GM23338 (cell line): ENCODE measurements at regions not wholly inside any gene's neighbourhood (a gene's known extent, or its start where the extent isn't known, plus 50 kb on each side); places are given as distances from the start of the nearest gene placed in this dataset.
A peak's percentile ranks its signal among the peaks of the same experiment; 100 is the strongest.

Experiments
- ATAC-seq: fragments of 200-7000 bp; cut with Tn5 transposase; 3 replicates; pipeline ENCODE4 v1.9.1; 2020
- DNase-seq: peaks from one replicate; pipeline ENCODE4 v3.0.0-alpha.2; 2015; ENCODE audit warnings: low spot score
- H2AFZ ChIP-seq: fragments of 200-600 bp; sonication (generic); 2 replicates; pipeline ENCODE4 v1.8.0; 2016; ENCODE audit warnings: antibody characterized with exemption, mild to moderate bottlenecking, moderate library complexity
- H3F3A ChIP-seq: fragments of 200-600 bp; sonication (generic); replicated peaks from 2 replicates; pipeline ENCODE4 v1.8.0; 2017; ENCODE audit warnings: antibody characterized with exemption, mixed run types, low read depth
- H3K27ac ChIP-seq: fragments of 200-600 bp; sonication (generic); 2 replicates; pipeline ENCODE4 v1.6.1; 2016; ENCODE audit warnings: low read depth
- H3K27me3 ChIP-seq: fragments of 200-600 bp; sonication (generic); 2 replicates; pipeline ENCODE4 v1.8.0; 2016; ENCODE audit warnings: mild to moderate bottlenecking, mixed run types, moderate library complexity; ENCODE audit not compliant: insufficient read depth
- H3K36me3 ChIP-seq: fragments of 200-600 bp; sonication (generic); 2 replicates; pipeline ENCODE4 v1.8.0; 2016; ENCODE audit warnings: mild to moderate bottlenecking; ENCODE audit not compliant: insufficient read depth
- H3K4me1 ChIP-seq: fragments of 200-600 bp; sonication (generic); 2 replicates; pipeline ENCODE4 v1.8.0; 2016; ENCODE audit warnings: mild to moderate bottlenecking, moderate library complexity; ENCODE audit not compliant: insufficient read depth
- H3K4me2 ChIP-seq: fragments of 200-600 bp; sonication (generic); 2 replicates; pipeline ENCODE4 v1.7.1; 2017; ENCODE audit warnings: mixed run types
- H3K4me3 ChIP-seq: fragments of 200-600 bp; sonication (generic); 2 replicates; pipeline ENCODE4 v1.6.1; 2016; ENCODE audit warnings: mixed run types
- H3K79me2 ChIP-seq: fragments of 200-600 bp; sonication (generic); replicated peaks from 2 replicates; pipeline ENCODE4 v1.8.0; 2017; ENCODE audit warnings: mild to moderate bottlenecking; ENCODE audit not compliant: insufficient read depth
- H3K9me2 ChIP-seq: fragments of 200-600 bp; sonication (generic); 2 replicates; pipeline ENCODE4 v1.8.0; 2017; ENCODE audit not compliant: insufficient read depth
- H4K20me1 ChIP-seq: fragments of 200-600 bp; sonication (generic); replicated peaks from 2 replicates; pipeline ENCODE4 v1.8.0; 2017; ENCODE audit warnings: mild to moderate bottlenecking; ENCODE audit not compliant: insufficient read depth
- H3K27ac Mint-ChIP-seq: 2 replicates; pipeline ENCODE4 v1.8.0; 2020; ENCODE audit warnings: inconsistent platforms, mild to moderate bottlenecking, moderate library complexity, mixed read lengths
- H3K27me3 Mint-ChIP-seq: 3 replicates; pipeline ENCODE4 v1.8.0; 2022; ENCODE audit warnings: low read depth, mild to moderate bottlenecking, moderate library complexity, mixed read lengths, inconsistent platforms; ENCODE audit not compliant: insufficient read depth, poor library complexity
- H3K36me3 Mint-ChIP-seq: 3 replicates; pipeline ENCODE4 v1.8.0; 2021; ENCODE audit warnings: low read depth, mild to moderate bottlenecking, inconsistent platforms, moderate library complexity, mixed read lengths
- H3K4me1 Mint-ChIP-seq: 3 replicates; pipeline ENCODE4 v1.8.0; 2020; ENCODE audit warnings: mild to moderate bottlenecking, inconsistent platforms, mixed read lengths
- H3K4me3 Mint-ChIP-seq: 3 replicates; pipeline ENCODE4 v1.8.0; 2021; ENCODE audit warnings: moderate library complexity, mild to moderate bottlenecking, inconsistent platforms, mixed read lengths
- H3K9me3 Mint-ChIP-seq: 3 replicates; pipeline ENCODE4 v1.8.0; 2020; ENCODE audit warnings: moderate library complexity, mild to moderate bottlenecking, inconsistent platforms, mixed read lengths
- ETS1 ChIP-seq: IDR thresholded peaks from 2 replicates; pipeline ENCODE4 v1.6.1; 2016; ENCODE audit warnings: antibody characterized with exemption
- EZH2phosphoT487 ChIP-seq: fragments of 200-600 bp; sonication (generic); IDR thresholded peaks from one replicate; pipeline ENCODE4 v1.8.1; 2018; ENCODE audit warnings: antibody characterized with exemption; ENCODE audit not compliant: unreplicated experiment
- JUNB ChIP-seq: IDR thresholded peaks from one replicate; pipeline ENCODE4 v1.6.1; 2016; ENCODE audit warnings: antibody characterized with exemption; ENCODE audit not compliant: unreplicated experiment
- NANOG ChIP-seq: IDR thresholded peaks from 2 replicates; pipeline ENCODE4 v1.6.1; 2016; ENCODE audit warnings: antibody characterized with exemption, borderline replicate concordance
- POLR2AphosphoS5 ChIP-seq: IDR thresholded peaks from 2 replicates; pipeline ENCODE4 v1.6.1; 2016; ENCODE audit warnings: antibody characterized with exemption, low read depth
- REST ChIP-seq: IDR thresholded peaks from one replicate; pipeline ENCODE4 v1.6.1; 2018; ENCODE audit warnings: antibody characterized with exemption; ENCODE audit not compliant: unreplicated experiment
- STAT1 ChIP-seq: IDR thresholded peaks from one replicate; pipeline ENCODE4 v1.6.1; 2016; ENCODE audit warnings: antibody characterized with exemption; ENCODE audit not compliant: unreplicated experiment
- ZNF114 ChIP-seq: fragments of 250-450 bp; sonication (Bioruptor Pico); IDR thresholded peaks from 2 replicates; pipeline ENCODE4 v1.5.0; 2020; ENCODE audit warnings: mild to moderate bottlenecking, moderate library complexity
- ZNF331 ChIP-seq: fragments of 250-450 bp; sonication (Bioruptor Pico); IDR thresholded peaks from 2 replicates; pipeline ENCODE4 v1.5.0; 2020; ENCODE audit warnings: low read depth, mild to moderate bottlenecking, moderate library complexity
- ZNF462 ChIP-seq: fragments of 250-450 bp; sonication (Bioruptor Pico); IDR thresholded peaks from 2 replicates; pipeline ENCODE4 v1.5.0; 2020; ENCODE audit warnings: mild to moderate bottlenecking, moderate library complexity

GRCh38 chr18:56488739-56489138 is 149.7 kb downstream of the TXNL1 start (continued):
- TF ChIP-seq ZNF462 (CRISPR knock-in tag), result no peak

- Mint-ChIP-seq H3K4me3 (no peak overlapping the region), H3K27ac (no peak overlapping the region), H3K36me3 (no peaks in the 10 kb centered on the region), H3K9me3 (no peaks in the 10 kb centered on the region), H3K27me3 (peaks cover 4% of the 10 kb centered on the region), H3K4me1 (peaks cover 12% of the 10 kb centered on the region)
- Histone ChIP-seq H2AFZ (peak overlapping the region; percentile 87), H3K27ac (no peak overlapping the region), H4K20me1 (no peaks in the 10 kb centered on the region), H3K27me3 (no peaks in the 10 kb centered on the region), H3K79me2 (no peaks in the 10 kb centered on the region), H3F3A (no peaks in the 10 kb centered on the region), H3K4me3 (no peak overlapping the region), H3K36me3 (no peaks in the 10 kb centered on the region), H3K4me2 (no peak overlapping the region), H3K4me1 (0 out of 2 replicates have a peak, but pooled peaks cover 2% of the 10 kb centered on the region), H3K9me2 (peaks cover 19% of the 10 kb centered on the region)
- DNase-seq (no peak), ATAC-seq (no peak)
- TF ChIP-seq EZH2phosphoT487, result no peak
- no peak for TF ChIP-seq NANOG
- no peak for TF ChIP-seq REST
- no peak for TF ChIP-seq ETS1
- TF ChIP-seq STAT1, result no peak
- TF ChIP-seq JUNB, result no peak
- no peak for TF ChIP-seq ZNF331
- TF ChIP-seq POLR2AphosphoS5, result no peak
- no peak for TF ChIP-seq ZNF114
Observed at GRCh38 chr18:56487801-56488200, 150.6 kb downstream of the TXNL1 start.
